Gastrocnemius medialis (tissue), 4 donors: ENCODE measurements at regions not wholly inside any gene's neighbourhood (a gene's known extent, or its start where the extent isn't known, plus 50 kb on each side); places are given as distances from the start of the nearest gene placed in this dataset.

Experiments
- ATAC-seq, 2 donors: fragments of 150-250 bp; one replicate each; pipeline ENCODE4 v1.9.1; 2016
- DNase-seq, 2 donors: peaks; one replicate each; pipeline ENCODE4 v3.0.0-alpha.2; 2019
- H3K27ac ChIP-seq, 4 donors: fragments of 200-600 bp; sonication (generic); 1 replicate in 1 of 4; 2 replicates in 3 of 4; pipeline ENCODE4 v1.5.1; 2016 to 2018; ENCODE audit warnings: mild to moderate bottlenecking in 2 of 4, moderate library complexity in 1 of 4
- H3K27me3 ChIP-seq, 3 donors: fragments of 200-600 bp; sonication (generic) in 2 of 3; 1 replicate in 1 of 3; 2 replicates in 2 of 3; pipeline versions ENCODE4 v1.5.1 to v1.6.0; 2016 to 2019; ENCODE audit warnings: mild to moderate bottlenecking in 1 of 3, moderate library complexity in 1 of 3
- H3K36me3 ChIP-seq, 2 donors: fragments of 200-600 bp; sonication (generic) in 1 of 2; one replicate each; pipeline ENCODE4 v1.5.1; 2017 to 2018
- H3K4me1 ChIP-seq, 2 donors: fragments of 200-600 bp; sonication (generic) in 1 of 2; one replicate each; pipeline ENCODE4 v1.5.1; 2016 to 2017; ENCODE audit warnings: mild to moderate bottlenecking in 2 of 2
- H3K4me3 ChIP-seq, 4 donors: fragments of 200-600 bp; sonication (generic) in 3 of 4; 1 replicate in 1 of 4; 2 replicates in 3 of 4; pipeline ENCODE4 v1.5.1; 2016 to 2019; ENCODE audit warnings: mild to moderate bottlenecking in 2 of 4
- H3K9me3 ChIP-seq, 3 donors: fragments of 200-600 bp; sonication (generic) in 2 of 3; 1 replicate in 1 of 3; 2 replicates in 2 of 3; pipeline ENCODE4 v1.5.1; 2016 to 2019
- POLR2A ChIP-seq, 2 donors: fragments of 450-650 bp; IDR thresholded peaks; one replicate each; pipeline ENCODE4 v1.6.1; 2017; ENCODE audit warnings: antibody characterized with exemption in 2 of 2, mild to moderate bottlenecking in 2 of 2, moderate library complexity in 2 of 2
- in situ Hi-C, 4 donors: fragments of 200-750 bp; cut with MboI; loops; one replicate each; pipeline versions ENCODE4 v1.15.0 to v1.8.0; 2017; ENCODE audit warnings: low sequenced_read_pairs in 4 of 4
- intact Hi-C: fragments of 100-400 bp; cut with DNase I; formaldehyde crosslinking; loops from one replicate; pipeline ENCODE4 v1.15.1; 2023; ENCODE audit warnings: low total_unique reads
- TF ChIP-seq, protein P1 (sequence below), 5 experiments: fragments of 450-650 bp in 3 of 5; fragments of 200-600 bp in 2 of 5; sonication (generic) in 2 of 5; IDR thresholded peaks in 4 of 5; conservative IDR thresholded peaks in 1 of 5; 1 replicate in 4 of 5; 2 replicates in 1 of 5; pipeline ENCODE4 v1.5.1; 2016 to 2019; ENCODE audit warnings: antibody characterized with exemption in 5 of 5, mild to moderate bottlenecking in 3 of 5, moderate library complexity in 3 of 5

DNA sequence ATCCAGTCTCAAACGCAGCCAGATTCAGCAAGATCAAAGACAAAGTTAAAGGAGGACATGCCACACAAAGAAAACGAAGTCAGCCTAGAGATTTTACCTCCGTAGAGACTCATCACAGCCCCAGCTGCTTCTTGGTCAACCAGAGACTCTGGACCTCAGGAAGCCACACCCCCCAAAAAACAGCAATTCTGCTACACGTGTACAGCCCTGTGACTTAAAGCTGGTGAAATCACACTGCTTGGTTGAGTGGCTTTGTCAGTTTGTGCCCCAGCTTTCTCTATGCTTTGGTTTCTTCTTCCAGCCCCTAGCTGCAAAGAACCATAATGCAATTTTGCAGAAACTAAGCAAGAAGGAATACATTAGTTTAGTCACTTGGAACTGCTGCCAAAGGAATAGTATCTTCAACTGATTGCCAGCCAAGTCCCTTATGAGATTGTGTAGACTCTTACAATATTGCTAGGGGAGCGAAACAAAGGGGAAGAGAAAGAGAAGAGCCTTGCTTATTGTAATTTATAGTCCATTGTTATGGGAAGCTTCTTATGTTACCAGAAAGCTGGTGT lies 158.8 kb upstream of the ZNF462 start:
- DNase-seq (no peak), ATAC-seq (no peak)
- intact Hi-C loops (no loop called here), in situ Hi-C loops (no loop called here)
- Histone ChIP-seq H3K4me1 (peaks cover 16 to 21% of the 10 kb centered on the region in 2 donors), H3K27me3 (no peaks in the 10 kb centered on the region), H3K4me3 (no peak overlapping the region), H3K36me3 (no peaks in the 10 kb centered on the region), H3K27ac (no peak overlapping the region), H3K9me3 (no peaks in the 10 kb centered on the region)
- no peak for TF ChIP-seq POLR2A (IDR thresholded peaks at IDR 0.05)
- TF ChIP-seq, protein P1, sequence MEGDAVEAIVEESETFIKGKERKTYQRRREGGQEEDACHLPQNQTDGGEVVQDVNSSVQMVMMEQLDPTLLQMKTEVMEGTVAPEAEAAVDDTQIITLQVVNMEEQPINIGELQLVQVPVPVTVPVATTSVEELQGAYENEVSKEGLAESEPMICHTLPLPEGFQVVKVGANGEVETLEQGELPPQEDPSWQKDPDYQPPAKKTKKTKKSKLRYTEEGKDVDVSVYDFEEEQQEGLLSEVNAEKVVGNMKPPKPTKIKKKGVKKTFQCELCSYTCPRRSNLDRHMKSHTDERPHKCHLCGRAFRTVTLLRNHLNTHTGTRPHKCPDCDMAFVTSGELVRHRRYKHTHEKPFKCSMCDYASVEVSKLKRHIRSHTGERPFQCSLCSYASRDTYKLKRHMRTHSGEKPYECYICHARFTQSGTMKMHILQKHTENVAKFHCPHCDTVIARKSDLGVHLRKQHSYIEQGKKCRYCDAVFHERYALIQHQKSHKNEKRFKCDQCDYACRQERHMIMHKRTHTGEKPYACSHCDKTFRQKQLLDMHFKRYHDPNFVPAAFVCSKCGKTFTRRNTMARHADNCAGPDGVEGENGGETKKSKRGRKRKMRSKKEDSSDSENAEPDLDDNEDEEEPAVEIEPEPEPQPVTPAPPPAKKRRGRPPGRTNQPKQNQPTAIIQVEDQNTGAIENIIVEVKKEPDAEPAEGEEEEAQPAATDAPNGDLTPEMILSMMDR (IDR thresholded peaks at IDR 0.05 in 4 of 5, conservative IDR thresholded peaks at IDR 0.05 in 1 of 5) = no peak

DNA sequence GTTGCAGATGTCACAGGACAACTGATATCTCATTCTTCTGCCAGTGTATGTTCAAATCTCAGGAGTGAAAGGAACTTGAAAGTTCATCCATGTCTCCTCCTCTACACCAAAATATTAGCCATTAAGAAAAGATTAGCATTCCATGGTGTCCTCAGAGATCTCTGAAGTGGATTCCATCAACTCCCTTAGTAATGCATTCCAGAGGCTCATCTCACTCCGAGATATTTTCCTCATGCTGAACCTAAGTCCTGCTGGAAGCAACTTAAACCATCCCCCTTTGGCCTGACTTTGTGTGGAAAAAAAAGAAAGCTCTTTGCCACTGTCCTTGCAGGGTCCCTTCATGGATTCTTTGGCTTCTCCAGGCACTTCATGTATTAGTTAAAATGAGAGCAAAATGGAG lies 155.7 kb upstream of the ZNF462 start:
- Histone ChIP-seq H3K9me3 (no peaks in the 10 kb centered on the region), H3K27me3 (no peaks in the 10 kb centered on the region), H3K4me3 (no peak overlapping the region), H3K4me1 (peaks cover 16 to 20% of the 10 kb centered on the region in 2 donors), H3K36me3 (no peaks in the 10 kb centered on the region), H3K27ac (peak overlapping the region; percentile 56 to 84 (median 78))
- TF ChIP-seq, protein P1 (IDR thresholded peaks at IDR 0.05 in 4 of 5, conservative IDR thresholded peaks at IDR 0.05 in 1 of 5) = no peak
- no peak for TF ChIP-seq POLR2A (IDR thresholded peaks at IDR 0.05)
- in situ Hi-C loops = no loop called here
- intact Hi-C loops = no loop called here
- no peak for DNase-seq
- ATAC-seq = no peak

DNA sequence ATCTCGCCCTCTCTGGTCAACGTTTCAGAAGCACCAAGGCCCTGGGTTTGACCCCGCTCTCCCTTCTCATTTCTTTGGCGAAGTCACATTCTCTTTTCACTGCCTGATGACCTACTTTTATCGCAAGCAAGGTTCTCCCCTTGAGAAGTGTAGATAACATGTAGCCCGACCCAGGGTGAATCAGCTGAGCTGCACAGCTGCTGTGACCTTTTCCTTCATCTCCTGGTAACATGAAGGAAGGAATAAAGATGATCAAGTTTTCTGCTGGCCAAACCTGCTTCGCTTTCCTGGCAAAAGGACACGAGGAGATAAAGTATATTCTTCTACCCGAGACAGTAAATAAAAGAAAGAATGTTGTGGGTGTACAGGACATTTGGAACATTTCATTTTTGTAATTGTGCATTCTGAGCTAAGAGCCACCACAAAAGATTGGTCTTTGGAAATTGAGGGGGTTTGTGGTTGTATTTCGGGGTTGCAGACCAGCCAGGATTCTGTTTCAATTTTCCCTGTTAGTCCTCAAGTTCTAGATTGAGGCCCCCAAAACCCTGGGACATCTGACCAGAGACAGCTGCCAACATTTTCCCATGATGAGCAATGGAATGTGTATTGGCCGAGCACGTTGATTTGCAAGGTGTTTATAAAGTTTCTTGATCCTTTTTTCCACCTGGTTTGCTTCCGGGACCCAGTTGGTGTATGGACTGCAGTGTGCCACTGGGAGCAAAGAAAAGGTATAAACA lies 155.1 kb upstream of the ZNF462 start:
- H3K27me3 ChIP-seq = no peaks in the 10 kb centered on the region
- DNase-seq (peak; percentile 50 to 55), ATAC-seq (peak; percentile 82 to 90)
- TF ChIP-seq, protein P1 (IDR thresholded peaks at IDR 0.05 in 4 of 5, conservative IDR thresholded peaks at IDR 0.05 in 1 of 5) = no peak
- no peak for TF ChIP-seq POLR2A (IDR thresholded peaks at IDR 0.05)
- intact Hi-C loops = no loop called here
- peak overlapping the region; percentile 56 to 84 (median 78) for H3K27ac ChIP-seq
- H3K36me3 ChIP-seq = no peaks in the 10 kb centered on the region
- peaks cover 16 to 20% of the 10 kb centered on the region in 2 donors for H3K4me1 ChIP-seq
- in situ Hi-C loops = no loop called here
- H3K4me3 ChIP-seq = peak overlapping the region in 3 of 4 donors; percentile 10 to 33 (median 23)
- no peaks in the 10 kb centered on the region for H3K9me3 ChIP-seq

DNA sequence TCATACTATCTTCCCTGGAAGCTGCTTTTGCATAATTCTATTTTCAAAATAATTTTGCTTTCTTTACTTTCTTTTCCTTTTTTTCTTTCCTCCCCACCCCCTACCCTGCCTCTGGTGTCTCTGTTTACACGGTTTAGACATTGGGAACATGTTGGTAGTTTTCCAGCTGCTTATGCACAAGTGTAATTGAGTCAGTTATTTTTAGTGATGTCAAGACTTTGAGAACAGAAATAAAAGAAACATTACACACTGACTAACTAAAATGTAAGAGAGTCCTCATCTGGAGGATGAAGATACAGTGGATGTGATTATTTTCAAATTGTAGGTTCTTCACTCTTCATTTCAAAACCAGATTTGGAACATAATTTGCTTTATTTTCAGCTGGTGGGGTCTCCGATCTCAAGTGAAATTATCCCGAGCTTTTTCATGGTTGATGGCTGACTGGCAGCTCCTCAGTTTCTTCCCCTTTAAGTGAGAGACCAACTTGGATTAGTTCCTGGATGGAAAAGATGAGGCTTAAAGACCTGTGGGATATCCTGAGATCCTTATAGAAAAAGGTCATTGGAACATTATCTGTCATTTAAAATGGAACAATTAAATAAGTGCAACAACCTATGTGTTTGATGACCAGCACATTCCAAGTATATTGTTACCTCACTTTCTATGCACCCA lies 154.4 kb upstream of the ZNF462 start:
- H3K27me3 ChIP-seq = no peaks in the 10 kb centered on the region
- H3K36me3 ChIP-seq = no peaks in the 10 kb centered on the region
- ATAC-seq (peak; percentile 47 to 83), DNase-seq (no peak)
- TF ChIP-seq, protein P1 (IDR thresholded peaks at IDR 0.05 in 4 of 5, conservative IDR thresholded peaks at IDR 0.05 in 1 of 5) = no peak
- TF ChIP-seq POLR2A (IDR thresholded peaks at IDR 0.05) = no peak
- in situ Hi-C loops = no loop called here
- H3K4me1 ChIP-seq = peaks cover 16 to 20% of the 10 kb centered on the region in 2 donors
- H3K27ac ChIP-seq = peak overlapping the region; percentile 56 to 84 (median 78)
- H3K4me3 ChIP-seq = peak overlapping the region; percentile 10 to 33 (median 16)
- no peaks in the 10 kb centered on the region for H3K9me3 ChIP-seq
- intact Hi-C loops = no loop called here
